Activated CD4-positive, alpha-beta T cell treated with anti-CD3 and anti-CD28 coated beads, Interleukin-2, amount 50 U/mL, for 24 hours (primary cell): ENCODE measurements at regions not wholly inside any gene's neighbourhood (a gene's known extent, or its start where the extent isn't known, plus 50 kb on each side); places are given as distances from the start of the nearest gene placed in this dataset.
"Not testable (repeated sequence)": the region's sequence is repeated elsewhere in the genome, so short reads cannot be mapped to it uniquely, and the experiment has no call there.

ENCODE experiments used
- DNase-seq, 2 donors: peaks; one replicate each; pipeline ENCODE4 v3.0.0-alpha.2; 2020; ENCODE audit warnings: low read depth in 1 of 2, low spot score in 1 of 2

- DNase-seq = not testable (repeated sequence)
Observed at GRCh38 chr5:19142713-19143414, 845.1 kb downstream of the CDH18 start.

GRCh38 chr5:19143935-19144334, 844.1 kb downstream of the CDH18 start:
- no peak for DNase-seq

- no peak for DNase-seq
Observed at GRCh38 chr5:19169426-19169825, 818.6 kb downstream of the CDH18 start.

GRCh38 chr5:19172926-19173470, 815.0 kb downstream of the CDH18 start:
- no peak for DNase-seq

GRCh38 chr5:19175776-19176570, 812.0 kb downstream of the CDH18 start:
- no peak for DNase-seq

- no peak for DNase-seq
Observed at GRCh38 chr5:19179571-19179970, 808.4 kb downstream of the CDH18 start.

- no peak for DNase-seq
Observed at GRCh38 chr5:19189176-19189575, 798.8 kb downstream of the CDH18 start.

- no peak for DNase-seq
Observed at GRCh38 chr5:19193631-19194030, 794.4 kb downstream of the CDH18 start.

- DNase-seq = no peak
Observed at GRCh38 chr5:19196631-19197030, 791.4 kb downstream of the CDH18 start.

GRCh38 chr5:19200251-19200650, 787.7 kb downstream of the CDH18 start:
- no peak for DNase-seq

GRCh38 chr5:19208397-19208796, 779.6 kb downstream of the CDH18 start:
- DNase-seq = no peak

- DNase-seq = no peak
Observed at GRCh38 chr5:19210886-19211285, 777.1 kb downstream of the CDH18 start.

- no peak for DNase-seq
Observed at GRCh38 chr5:19229179-19229835, 758.7 kb downstream of the CDH18 start.

- no peak for DNase-seq
Observed at GRCh38 chr5:19233573-19233972, 754.4 kb downstream of the CDH18 start.

GRCh38 chr5:19235101-19235584, 752.9 kb downstream of the CDH18 start:
- DNase-seq = no peak

GRCh38 chr5:19240170-19240569, 747.8 kb downstream of the CDH18 start:
- no peak for DNase-seq

- no peak for DNase-seq
Observed at GRCh38 chr5:19241690-19242089, 746.3 kb downstream of the CDH18 start.

GRCh38 chr5:19246191-19246590, 741.8 kb downstream of the CDH18 start:
- DNase-seq = not testable (repeated sequence)

GRCh38 chr5:19247302-19247701, 740.7 kb downstream of the CDH18 start:
- DNase-seq = no peak

GRCh38 chr5:19256036-19256435, 732.0 kb downstream of the CDH18 start:
- no peak for DNase-seq

GRCh38 chr5:19258686-19259085, 729.3 kb downstream of the CDH18 start:
- no peak for DNase-seq

- no peak for DNase-seq
Observed at GRCh38 chr5:19261879-19262278, 726.1 kb downstream of the CDH18 start.
